ENCODE measurements at regions not wholly inside any gene's neighbourhood (a gene's known extent, or its start where the extent isn't known, plus 50 kb on each side); places are given as distances from the start of the nearest gene placed in this dataset.

DNA sequence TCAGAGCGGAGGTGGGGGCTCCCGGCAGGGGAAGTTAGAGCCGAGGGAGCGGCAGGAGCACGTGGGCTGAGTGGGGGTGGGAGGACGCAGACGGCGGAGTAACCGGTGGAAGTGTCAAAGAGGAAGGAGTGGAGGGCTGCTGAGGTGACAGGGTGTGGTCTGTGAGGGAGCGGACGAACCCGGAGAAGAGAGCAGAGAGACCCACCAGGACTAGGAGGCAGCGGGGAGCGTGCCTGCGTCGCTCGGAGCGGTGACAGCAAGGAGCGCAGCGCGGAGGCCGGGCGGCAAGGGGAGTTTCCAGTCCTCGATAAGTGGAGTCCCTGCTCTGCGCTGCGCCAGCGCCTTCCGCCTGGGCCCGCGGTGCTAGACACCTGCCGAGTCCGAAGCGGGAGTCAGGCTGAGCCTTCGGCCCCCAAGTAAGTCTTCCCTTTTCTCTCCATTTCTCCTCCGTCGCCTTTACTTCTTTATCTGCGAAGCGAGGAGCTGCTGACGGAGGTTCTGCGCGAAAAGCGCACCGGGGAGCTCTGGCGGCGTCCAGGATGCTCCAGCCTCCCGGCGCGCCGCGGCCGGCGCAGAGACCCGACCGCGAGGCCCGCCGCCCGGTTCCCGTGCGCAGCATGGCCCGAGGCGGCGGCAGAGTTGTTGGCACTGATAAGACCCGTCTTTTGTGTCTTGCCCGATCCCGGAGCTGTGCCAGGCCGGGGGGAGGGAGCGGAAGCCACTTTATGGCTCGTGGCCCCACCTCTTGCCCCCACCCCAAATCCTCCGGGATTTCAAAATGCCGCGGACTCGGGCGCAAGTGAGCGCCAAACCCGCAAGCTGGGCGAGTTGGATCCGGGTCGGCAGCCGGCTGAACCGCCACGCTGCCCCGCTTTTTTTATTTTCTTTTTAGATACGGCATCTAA is 533.0 kb upstream of the SEMA6D start (continued):
- no peak for TF ChIP-seq SMC3 (IDR thresholded peaks at IDR 0.05; ENCODE audit: low read depth, low read length)
- no peak for TF ChIP-seq FOS (IDR thresholded peaks at IDR 0.05; ENCODE audit: low read depth, low read length)

DNA sequence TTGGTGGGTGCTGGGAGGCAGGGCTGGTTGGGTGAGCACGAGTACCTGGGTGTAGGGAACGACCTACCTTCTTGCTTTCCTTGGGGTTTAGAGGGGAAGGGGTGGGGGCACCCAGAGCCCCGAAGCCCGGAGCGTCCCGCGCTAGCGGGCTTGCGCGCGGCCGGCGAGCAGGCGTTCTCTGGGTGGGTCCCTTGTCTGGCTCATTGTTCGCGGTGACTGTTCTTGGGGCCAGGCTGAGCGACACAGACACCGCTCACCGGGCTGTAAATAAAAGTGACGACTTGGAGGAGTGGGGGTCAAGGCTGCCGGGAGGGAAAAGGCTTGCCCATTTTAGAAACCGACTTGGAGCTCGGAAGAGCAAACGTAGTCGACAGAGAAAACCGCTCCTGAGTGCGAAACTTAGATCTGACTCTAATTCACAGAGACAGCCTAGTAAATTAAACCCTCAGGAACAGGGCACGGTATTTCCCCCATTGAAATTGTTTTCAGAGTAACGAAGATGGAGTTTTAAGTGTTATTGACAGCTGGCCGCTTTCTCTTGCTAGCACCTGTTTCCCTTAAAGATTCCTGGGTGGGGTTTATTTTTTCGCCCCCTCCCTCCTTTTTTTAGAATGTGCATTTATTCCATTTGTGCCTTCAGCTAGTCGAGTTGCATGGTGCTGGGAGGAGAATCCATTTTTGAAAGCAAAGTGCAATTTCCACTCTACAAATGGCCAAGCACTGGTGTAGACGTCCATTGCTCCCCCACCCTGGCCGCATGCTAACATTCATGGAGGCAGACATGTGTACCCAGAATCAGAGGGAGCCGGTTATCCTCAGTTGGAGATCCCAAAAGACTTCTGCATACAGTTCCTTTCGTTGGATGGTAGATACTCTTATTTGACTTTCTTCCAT is 532.1 kb upstream of the SEMA6D start:
- H2BK120ac ChIP-seq (ENCODE audit: low read depth, low read length), result no peak overlapping the region
- H3K18ac ChIP-seq (ENCODE audit: low read depth, low read length), result no peak overlapping the region
- no peak overlapping the region for H2BK5ac ChIP-seq (ENCODE audit: low read depth, low read length, poor library complexity, severe bottlenecking)
- dilution Hi-C loops (cut with HindIII; ENCODE audit: low sequenced_read_pairs, unreplicated experiment), result no loop called here
- no peak overlapping the region for H3K56ac ChIP-seq (ENCODE audit: extremely low read depth, insufficient read depth, low read length)
- no peaks in the 10 kb centered on the region; the same call in 1 of the 2 replicates for H3K9me3 ChIP-seq (ENCODE audit: control insufficient read depth, insufficient read depth, low read length)
- H4K20me1 ChIP-seq (ENCODE audit: insufficient read depth, low read length), result no peaks in the 10 kb centered on the region
- in situ Hi-C loops (cut with MboI; ENCODE audit: low sequenced_read_pairs), result no loop called here
- TF ChIP-seq, protein P1, sequence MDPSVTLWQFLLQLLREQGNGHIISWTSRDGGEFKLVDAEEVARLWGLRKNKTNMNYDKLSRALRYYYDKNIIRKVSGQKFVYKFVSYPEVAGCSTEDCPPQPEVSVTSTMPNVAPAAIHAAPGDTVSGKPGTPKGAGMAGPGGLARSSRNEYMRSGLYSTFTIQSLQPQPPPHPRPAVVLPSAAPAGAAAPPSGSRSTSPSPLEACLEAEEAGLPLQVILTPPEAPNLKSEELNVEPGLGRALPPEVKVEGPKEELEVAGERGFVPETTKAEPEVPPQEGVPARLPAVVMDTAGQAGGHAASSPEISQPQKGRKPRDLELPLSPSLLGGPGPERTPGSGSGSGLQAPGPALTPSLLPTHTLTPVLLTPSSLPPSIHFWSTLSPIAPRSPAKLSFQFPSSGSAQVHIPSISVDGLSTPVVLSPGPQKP (IDR thresholded peaks at IDR 0.05; ENCODE audit: borderline replicate concordance, low read depth, low read length), result no peak
- TF ChIP-seq, protein P2, sequence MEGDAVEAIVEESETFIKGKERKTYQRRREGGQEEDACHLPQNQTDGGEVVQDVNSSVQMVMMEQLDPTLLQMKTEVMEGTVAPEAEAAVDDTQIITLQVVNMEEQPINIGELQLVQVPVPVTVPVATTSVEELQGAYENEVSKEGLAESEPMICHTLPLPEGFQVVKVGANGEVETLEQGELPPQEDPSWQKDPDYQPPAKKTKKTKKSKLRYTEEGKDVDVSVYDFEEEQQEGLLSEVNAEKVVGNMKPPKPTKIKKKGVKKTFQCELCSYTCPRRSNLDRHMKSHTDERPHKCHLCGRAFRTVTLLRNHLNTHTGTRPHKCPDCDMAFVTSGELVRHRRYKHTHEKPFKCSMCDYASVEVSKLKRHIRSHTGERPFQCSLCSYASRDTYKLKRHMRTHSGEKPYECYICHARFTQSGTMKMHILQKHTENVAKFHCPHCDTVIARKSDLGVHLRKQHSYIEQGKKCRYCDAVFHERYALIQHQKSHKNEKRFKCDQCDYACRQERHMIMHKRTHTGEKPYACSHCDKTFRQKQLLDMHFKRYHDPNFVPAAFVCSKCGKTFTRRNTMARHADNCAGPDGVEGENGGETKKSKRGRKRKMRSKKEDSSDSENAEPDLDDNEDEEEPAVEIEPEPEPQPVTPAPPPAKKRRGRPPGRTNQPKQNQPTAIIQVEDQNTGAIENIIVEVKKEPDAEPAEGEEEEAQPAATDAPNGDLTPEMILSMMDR (conservative IDR thresholded peaks at IDR 0.05; ENCODE audit: low read depth, low read length), result no peak
- TF ChIP-seq RCOR1 (IDR thresholded peaks at IDR 0.05; ENCODE audit: insufficient replicate concordance, low read length) (no peak), BHLHE40 (IDR thresholded peaks at IDR 0.05; ENCODE audit: low read depth, low read length) (no peak), RAD21 (IDR thresholded peaks at IDR 0.05; ENCODE audit: low read length) (no peak)
- POLR2A ChIA-PET (ENCODE audit: unreplicated experiment), result no interaction called here
- peak; percentile 0 for DNase-seq
- no peak overlapping the region for H3K27ac ChIP-seq (ENCODE audit: insufficient read depth, low read length)
- peak overlapping the region; percentile 92 for H3K4me2 ChIP-seq (ENCODE audit: low read depth, low read length)
- no peaks in the 10 kb centered on the region for H3K36me3 ChIP-seq (ENCODE audit: control insufficient read depth, insufficient read depth, low read length)
- H4K5ac ChIP-seq (ENCODE audit: low read depth, low read length), result no peak overlapping the region
- no peak overlapping the region for H3K9ac ChIP-seq (ENCODE audit: low read depth, low read length)
- H2AK5ac ChIP-seq (ENCODE audit: low read depth, low read length), result no peak overlapping the region
- H3K79me1 ChIP-seq (ENCODE audit: low read depth in 1 of 2, low read length in 2 of 2), result no peaks in the 10 kb centered on the region
- CTCF ChIA-PET, result interaction anchor here (1.1 to 1.2 kb wide), 2 partner anchors 313 to 989 kb away, joined by 4 to 5 read pairs; no protein-coding TSS in a partner anchor
- peak; percentile 35 for ATAC-seq (ENCODE audit: low read depth)
- H3K27me3 ChIP-seq (ENCODE audit: control insufficient read depth, insufficient read depth, low read length), result peaks cover 39% of the 10 kb centered on the region
- 10% methylated on average over 2 of the region's 36 CpGs; no CpG with 5 or more reads in 1 of the 2 experiments for WGBS, 2 experiments (ENCODE audit: extremely low coverage in 2 of 2, insufficient read length in 1 of 2)
- peak overlapping the region; percentile 85 for H2AFZ ChIP-seq (replicated peaks; ENCODE audit: low read length, poor library complexity)
- no peak overlapping the region for H3K14ac ChIP-seq (replicated peaks; ENCODE audit: low read depth, low read length)
- H4K91ac ChIP-seq (ENCODE audit: insufficient read depth, low read depth, low read length), result no peak overlapping the region
- H3K23ac ChIP-seq (ENCODE audit: low read depth, low read length), result no peak overlapping the region
- no peak overlapping the region for H3K4ac ChIP-seq (ENCODE audit: low read depth, low read length)
- intact Hi-C loops (cut with micrococcal nuclease), result loop anchor here (5.0 kb wide), 1 partner anchor 1478 kb away; no protein-coding TSS in a partner anchor
- H3K4me3 ChIP-seq (ENCODE audit: insufficient read depth, low read depth, low read length), result peak overlapping the region; percentile 40
- H2BK15ac ChIP-seq (ENCODE audit: low read depth, low read length), result no peak overlapping the region
- H4K8ac ChIP-seq (ENCODE audit: low read depth in 2 of 2, low read length in 2 of 2), result no peak overlapping the region
- H3K4me1 ChIP-seq (ENCODE audit: control insufficient read depth, insufficient read depth, low read length), result peaks cover 3% of the 10 kb centered on the region; the same call in 1 of the 2 replicates
- H2AK9ac ChIP-seq (replicated peaks; ENCODE audit: low read depth, low read length, poor library complexity), result no peak overlapping the region
- BruUV-seq (replicated peaks), result no TSS peak
- no peak overlapping the region for H2BK20ac ChIP-seq (ENCODE audit: low read depth, low read length)
- H3K9me1 ChIP-seq (ENCODE audit: insufficient read depth, low read length), result no peaks in the 10 kb centered on the region

Data from IMR-90 (cell line).